GM12878 (cell line): ENCODE measurements at regions not wholly inside any gene's neighbourhood (a gene's known extent, or its start where the extent isn't known, plus 50 kb on each side); places are given as distances from the start of the nearest gene placed in this dataset.

Source experiments
- ATAC-seq: fragments of 200-7000 bp; cut with Tn5 transposase; 3 replicates; pipeline ENCODE4 v1.9.1; 2020; ENCODE audit warnings: mild to moderate bottlenecking, moderate library complexity
- BruUV-seq: library from RNA; stranded (reverse); fragments of 400-500 nt; replicated peaks from 2 replicates; lab custom pipeline; 2021; lab: Mats Ljungman, UMichigan
- CTCF ChIA-PET: fragments of 300-600 bp; sonication (Branson Sonifier 250); formaldehyde crosslinking; extraction: SDS; loops from one replicate; lab custom pipeline; 2021; ENCODE audit warnings: inconsistent platforms; lab: Yijun Ruan, JAX
- POLR2A ChIA-PET: fragments of 350-600 bp; formaldehyde crosslinking; extraction: SDS; loops from one replicate; lab custom pipeline; 2021; ENCODE audit warnings: inconsistent platforms; lab: Charles Lee
- RAD21 ChIA-PET: fragments of 300-600 bp; sonication (Branson Sonifier 250); formaldehyde crosslinking; loops from one replicate; lab custom pipeline; 2023; ENCODE audit warnings: antibody characterized with exemption; ENCODE audit not compliant: unreplicated experiment; lab: Charles Lee
- SMC1A ChIA-PET: fragments of 300-600 bp; sonication (Branson Sonifier 250); formaldehyde crosslinking; loops from one replicate; lab custom pipeline; 2023; ENCODE audit not compliant: unreplicated experiment, uncharacterized antibody; lab: Charles Lee
- DNase-seq: peaks from one replicate; pipeline ENCODE4 v3.0.0-alpha.2; 2011; ENCODE audit warnings: low read depth, low spot score
- FAIRE-seq: peaks from 3 replicates; lab custom pipeline; 2011; peaks lifted over from hg19 to GRCh38; lab: Jason Lieb, UNC
- H2AFZ ChIP-seq: 2 replicates; pipeline ENCODE4 v1.6.0; 2011; ENCODE audit warnings: low read depth, low read length, control low read depth; ENCODE audit not compliant: control insufficient read depth
- H3K27ac ChIP-seq: 2 replicates; pipeline ENCODE4 v1.5.1; 2011; ENCODE audit warnings: control low read depth; ENCODE audit not compliant: control insufficient read depth, insufficient read depth
- H3K27me3 ChIP-seq, 2 experiments: replicated peaks in 1 of 2; 2 replicates each; pipeline versions ENCODE4 v1.6.0 to v1.6.1; 2011; ENCODE audit warnings: low read length in 1 of 2; ENCODE audit not compliant: control insufficient read depth in 2 of 2, insufficient read depth in 2 of 2
- H3K36me3 ChIP-seq, 2 experiments: 2 replicates each; pipeline ENCODE4 v1.5.1; 2011; ENCODE audit warnings: low read length in 1 of 2; ENCODE audit not compliant: control insufficient read depth in 2 of 2, insufficient read depth in 2 of 2
- H3K4me1 ChIP-seq: 2 replicates; pipeline ENCODE4 v1.6.1; 2011; ENCODE audit warnings: mild to moderate bottlenecking, low read length, moderate library complexity, mixed read lengths; ENCODE audit not compliant: control insufficient read depth, insufficient read depth
- H3K4me2 ChIP-seq: 2 replicates; pipeline ENCODE4 v1.6.0; 2011; ENCODE audit warnings: control low read depth; ENCODE audit not compliant: control insufficient read depth, insufficient read depth
- H3K4me3 ChIP-seq: fragments of 200-600 bp; sonication (generic); 2 replicates; pipeline ENCODE4 v1.5.1; 2016
- H3K79me2 ChIP-seq: 2 replicates; pipeline ENCODE4 v1.6.0; 2011; ENCODE audit warnings: low read length; ENCODE audit not compliant: control insufficient read depth, insufficient read depth
- H3K9ac ChIP-seq: 2 replicates; pipeline ENCODE4 v1.8.0; 2011; ENCODE audit warnings: low read length, control low read depth, mixed read lengths; ENCODE audit not compliant: control insufficient read depth, insufficient read depth
- H3K9me3 ChIP-seq: replicated peaks from 3 replicates; pipeline ENCODE4 v1.5.1; 2011; ENCODE audit warnings: mild to moderate bottlenecking, low read length; ENCODE audit not compliant: control insufficient read depth, insufficient read depth
- H4K20me1 ChIP-seq: 2 replicates; pipeline ENCODE4 v1.6.0; 2011; ENCODE audit not compliant: control insufficient read depth, insufficient read depth
- DPF2 ChIP-seq: fragments of 450-650 bp; IDR thresholded peaks from 2 replicates; pipeline ENCODE4 v1.6.1; 2017; ENCODE audit warnings: mild to moderate bottlenecking
- GATAD2B ChIP-seq: fragments of 450-650 bp; conservative IDR thresholded peaks from 2 replicates; pipeline ENCODE4 v1.6.1; 2017; ENCODE audit warnings: low read depth, mild to moderate bottlenecking, moderate library complexity
- HDAC6 ChIP-seq: fragments of 200-600 bp; sonication (generic); IDR thresholded peaks from one replicate; pipeline ENCODE4 v1.8.0; 2017; ENCODE audit warnings: antibody characterized with exemption; ENCODE audit not compliant: unreplicated experiment
- IRF5 ChIP-seq: fragments of 450-650 bp; IDR thresholded peaks from 2 replicates; pipeline ENCODE4 v1.6.1; 2017; ENCODE audit warnings: borderline replicate concordance
- NR2F1 ChIP-seq: fragments of 450-650 bp; conservative IDR thresholded peaks from 2 replicates; pipeline ENCODE4 v1.6.1; 2017; ENCODE audit warnings: mild to moderate bottlenecking
- SMAD1 ChIP-seq: fragments of 450-650 bp; IDR thresholded peaks from 2 replicates; pipeline ENCODE4 v1.6.1; 2018; ENCODE audit warnings: mild to moderate bottlenecking, low read depth; ENCODE audit not compliant: partially characterized antibody
- SUPT20H ChIP-seq: IDR thresholded peaks from 2 replicates; pipeline ENCODE4 v1.6.1; 2011; ENCODE audit warnings: low read depth, mild to moderate bottlenecking, low read length, moderate library complexity, borderline replicate concordance; ENCODE audit not compliant: control insufficient read depth
- WRNIP1 ChIP-seq: IDR thresholded peaks from 2 replicates; pipeline ENCODE4 v1.6.1; 2011; ENCODE audit warnings: low read depth, low read length, improper control_type of control experiment, borderline replicate concordance
- YBX1 ChIP-seq: fragments of 450-650 bp; IDR thresholded peaks from 2 replicates; pipeline ENCODE4 v1.6.1; 2016; ENCODE audit warnings: antibody characterized with exemption
- ZNF274 ChIP-seq: IDR thresholded peaks from one replicate; pipeline ENCODE4 v1.8.0; 2011; ENCODE audit not compliant: insufficient read length, insufficient read depth
- in situ Hi-C: fragments of 300-500 bp; cut with MboI; formaldehyde crosslinking; loops from 9 replicates; pipeline ENCODE4 v1.14.3; 2018; ENCODE audit warnings: mixed read lengths
- intact Hi-C: fragments of 100-400 bp; cut with micrococcal nuclease; formaldehyde crosslinking; loops from one replicate; pipeline ENCODE4 v1.14.2; 2022; ENCODE audit not compliant: unreplicated experiment
- TF ChIP-seq, protein P1 (sequence below): IDR thresholded peaks from 2 replicates; pipeline ENCODE4 v1.6.1; 2011; ENCODE audit warnings: low read depth, low read length, improper control_type of control experiment, borderline replicate concordance
- TF ChIP-seq, protein P2 (sequence below): IDR thresholded peaks from 2 replicates; pipeline ENCODE4 v1.6.1; 2011; ENCODE audit warnings: borderline replicate concordance, low read depth, mild to moderate bottlenecking, moderate library complexity, low read length; ENCODE audit not compliant: insufficient read depth, poor library complexity, severe bottlenecking
- TF ChIP-seq, protein P3 (sequence below): IDR thresholded peaks from 2 replicates; pipeline ENCODE4 v1.6.1; 2012; ENCODE audit warnings: improper control_type of control experiment, low read depth, low read length; ENCODE audit not compliant: insufficient replicate concordance

- TF ChIP-seq NR2F1 (no peak), HDAC6 (no peak), SMAD1 (no peak), SUPT20H (no peak), IRF5 (no peak), YBX1 (no peak), DPF2 (no peak), WRNIP1 (no peak), GATAD2B (no peak), ZNF274 (no peak)
- TF ChIP-seq, protein P1, sequence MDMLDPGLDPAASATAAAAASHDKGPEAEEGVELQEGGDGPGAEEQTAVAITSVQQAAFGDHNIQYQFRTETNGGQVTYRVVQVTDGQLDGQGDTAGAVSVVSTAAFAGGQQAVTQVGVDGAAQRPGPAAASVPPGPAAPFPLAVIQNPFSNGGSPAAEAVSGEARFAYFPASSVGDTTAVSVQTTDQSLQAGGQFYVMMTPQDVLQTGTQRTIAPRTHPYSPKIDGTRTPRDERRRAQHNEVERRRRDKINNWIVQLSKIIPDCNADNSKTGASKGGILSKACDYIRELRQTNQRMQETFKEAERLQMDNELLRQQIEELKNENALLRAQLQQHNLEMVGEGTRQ: no peak
- TF ChIP-seq, protein P2, sequence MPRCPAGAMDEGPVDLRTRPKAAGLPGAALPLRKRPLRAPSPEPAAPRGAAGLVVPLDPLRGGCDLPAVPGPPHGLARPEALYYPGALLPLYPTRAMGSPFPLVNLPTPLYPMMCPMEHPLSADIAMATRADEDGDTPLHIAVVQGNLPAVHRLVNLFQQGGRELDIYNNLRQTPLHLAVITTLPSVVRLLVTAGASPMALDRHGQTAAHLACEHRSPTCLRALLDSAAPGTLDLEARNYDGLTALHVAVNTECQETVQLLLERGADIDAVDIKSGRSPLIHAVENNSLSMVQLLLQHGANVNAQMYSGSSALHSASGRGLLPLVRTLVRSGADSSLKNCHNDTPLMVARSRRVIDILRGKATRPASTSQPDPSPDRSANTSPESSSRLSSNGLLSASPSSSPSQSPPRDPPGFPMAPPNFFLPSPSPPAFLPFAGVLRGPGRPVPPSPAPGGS: no peak
- TF ChIP-seq, protein P3, sequence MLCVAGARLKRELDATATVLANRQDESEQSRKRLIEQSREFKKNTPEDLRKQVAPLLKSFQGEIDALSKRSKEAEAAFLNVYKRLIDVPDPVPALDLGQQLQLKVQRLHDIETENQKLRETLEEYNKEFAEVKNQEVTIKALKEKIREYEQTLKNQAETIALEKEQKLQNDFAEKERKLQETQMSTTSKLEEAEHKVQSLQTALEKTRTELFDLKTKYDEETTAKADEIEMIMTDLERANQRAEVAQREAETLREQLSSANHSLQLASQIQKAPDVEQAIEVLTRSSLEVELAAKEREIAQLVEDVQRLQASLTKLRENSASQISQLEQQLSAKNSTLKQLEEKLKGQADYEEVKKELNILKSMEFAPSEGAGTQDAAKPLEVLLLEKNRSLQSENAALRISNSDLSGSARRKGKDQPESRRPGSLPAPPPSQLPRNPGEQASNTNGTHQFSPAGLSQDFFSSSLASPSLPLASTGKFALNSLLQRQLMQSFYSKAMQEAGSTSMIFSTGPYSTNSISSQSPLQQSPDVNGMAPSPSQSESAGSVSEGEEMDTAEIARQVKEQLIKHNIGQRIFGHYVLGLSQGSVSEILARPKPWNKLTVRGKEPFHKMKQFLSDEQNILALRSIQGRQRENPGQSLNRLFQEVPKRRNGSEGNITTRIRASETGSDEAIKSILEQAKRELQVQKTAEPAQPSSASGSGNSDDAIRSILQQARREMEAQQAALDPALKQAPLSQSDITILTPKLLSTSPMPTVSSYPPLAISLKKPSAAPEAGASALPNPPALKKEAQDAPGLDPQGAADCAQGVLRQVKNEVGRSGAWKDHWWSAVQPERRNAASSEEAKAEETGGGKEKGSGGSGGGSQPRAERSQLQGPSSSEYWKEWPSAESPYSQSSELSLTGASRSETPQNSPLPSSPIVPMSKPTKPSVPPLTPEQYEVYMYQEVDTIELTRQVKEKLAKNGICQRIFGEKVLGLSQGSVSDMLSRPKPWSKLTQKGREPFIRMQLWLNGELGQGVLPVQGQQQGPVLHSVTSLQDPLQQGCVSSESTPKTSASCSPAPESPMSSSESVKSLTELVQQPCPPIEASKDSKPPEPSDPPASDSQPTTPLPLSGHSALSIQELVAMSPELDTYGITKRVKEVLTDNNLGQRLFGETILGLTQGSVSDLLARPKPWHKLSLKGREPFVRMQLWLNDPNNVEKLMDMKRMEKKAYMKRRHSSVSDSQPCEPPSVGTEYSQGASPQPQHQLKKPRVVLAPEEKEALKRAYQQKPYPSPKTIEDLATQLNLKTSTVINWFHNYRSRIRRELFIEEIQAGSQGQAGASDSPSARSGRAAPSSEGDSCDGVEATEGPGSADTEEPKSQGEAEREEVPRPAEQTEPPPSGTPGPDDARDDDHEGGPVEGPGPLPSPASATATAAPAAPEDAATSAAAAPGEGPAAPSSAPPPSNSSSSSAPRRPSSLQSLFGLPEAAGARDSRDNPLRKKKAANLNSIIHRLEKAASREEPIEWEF: no peak
- H2AFZ ChIP-seq: no peak overlapping the region
- no peaks in the 10 kb centered on the region for H3K79me2 ChIP-seq
- H3K9ac ChIP-seq: no peak overlapping the region
- no peaks in the 10 kb centered on the region for H3K9me3 ChIP-seq
- ChIA-PET SMC1A (no interaction called here), RAD21 (no interaction called here), CTCF (no interaction called here), POLR2A (no interaction called here)
- no TSS peak for BruUV-seq
- no peak for DNase-seq
- no peaks in the 10 kb centered on the region for H3K36me3 ChIP-seq
- H3K4me2 ChIP-seq: no peak overlapping the region
- no peak overlapping the region for H3K4me3 ChIP-seq
- H3K4me1 ChIP-seq: no peaks in the 10 kb centered on the region
- no peaks in the 10 kb centered on the region for H4K20me1 ChIP-seq
- ATAC-seq: no peak
- H3K27ac ChIP-seq: no peak overlapping the region
- intact Hi-C loops: no loop called here
- H3K27me3 ChIP-seq: no peaks in the 10 kb centered on the region
- no peak for FAIRE-seq
- in situ Hi-C loops: no loop called here
These were observed 435.9 kb upstream of the DMAC1 start for GRCh38 chr9:8235489-8235888.
